T-helper 17 cell (primary cell): ENCODE measurements at regions not wholly inside any gene's neighbourhood (a gene's known extent, or its start where the extent isn't known, plus 50 kb on each side); places are given as distances from the start of the nearest gene placed in this dataset.

ENCODE experiments used
- ATAC-seq: fragments of 150-1000 bp; cut with Tn5 transposase; 2 replicates; pipeline ENCODE4 v1.10.0; 2021; ENCODE audit warnings: mild to moderate bottlenecking, moderate library complexity
- DNase-seq, 3 donors: peaks; one replicate each; pipeline versions ENCODE4 v3.0.0 to v3.0.0-alpha.2; 2020 to 2021
- H3K9me3 ChIP-seq: one replicate; pipeline ENCODE4 v1.7.0; 2013; ENCODE audit warnings: low read length, mild to moderate bottlenecking; ENCODE audit not compliant: control insufficient read depth, poor library complexity, severe bottlenecking
- H3K27ac Mint-ChIP-seq: one replicate; pipeline ENCODE4 v1.8.0; 2022; ENCODE audit warnings: mild to moderate bottlenecking, moderate library complexity, mixed read lengths
- H3K27me3 Mint-ChIP-seq: one replicate; pipeline ENCODE4 v1.8.0; 2022; ENCODE audit warnings: mixed read lengths
- H3K36me3 Mint-ChIP-seq: one replicate; pipeline ENCODE4 v1.8.0; 2022; ENCODE audit warnings: low read depth, mixed read lengths
- H3K4me1 Mint-ChIP-seq: one replicate; pipeline ENCODE4 v1.8.0; 2022; ENCODE audit warnings: mild to moderate bottlenecking, mixed read lengths
- H3K4me3 Mint-ChIP-seq: one replicate; pipeline ENCODE4 v1.8.0; 2022; ENCODE audit warnings: mild to moderate bottlenecking, moderate library complexity, mixed read lengths

- Mint-ChIP-seq H3K4me1 (no peaks in the 10 kb centered on the region), H3K27ac (no peak overlapping the region), H3K36me3 (no peaks in the 10 kb centered on the region), H3K27me3 (peaks cover 25% of the 10 kb centered on the region), H3K4me3 (no peak overlapping the region)
- ATAC-seq (no peak), DNase-seq (no peak)
- no peaks in the 10 kb centered on the region for H3K9me3 ChIP-seq
These were observed 368.0 kb downstream of the SETD4 start for GRCh38 chr21:35692311-35692710.

GRCh38 chr21:35690436-35690835, 369.9 kb downstream of the SETD4 start:
- no peak overlapping the region for H3K27ac Mint-ChIP-seq
- no peak for DNase-seq
- no peak for ATAC-seq
- peaks cover 27% of the 10 kb centered on the region for H3K27me3 Mint-ChIP-seq
- H3K4me1 Mint-ChIP-seq = no peaks in the 10 kb centered on the region
- no peaks in the 10 kb centered on the region for H3K36me3 Mint-ChIP-seq
- H3K9me3 ChIP-seq = no peaks in the 10 kb centered on the region
- no peak overlapping the region for H3K4me3 Mint-ChIP-seq

- DNase-seq = no peak
- no peaks in the 10 kb centered on the region for H3K9me3 ChIP-seq
- no peak overlapping the region for H3K4me3 Mint-ChIP-seq
- no peak for ATAC-seq
- no peaks in the 10 kb centered on the region for H3K36me3 Mint-ChIP-seq
- peaks cover 47% of the 10 kb centered on the region for H3K27me3 Mint-ChIP-seq
- H3K4me1 Mint-ChIP-seq = no peaks in the 10 kb centered on the region
- H3K27ac Mint-ChIP-seq = no peak overlapping the region
These were observed 374.2 kb downstream of the SETD4 start for GRCh38 chr21:35686156-35686555.

GRCh38 chr21:35683664-35684304, 376.5 kb downstream of the SETD4 start:
- no peaks in the 10 kb centered on the region for H3K4me1 Mint-ChIP-seq

GRCh38 chr21:35682904-35683549, 377.3 kb downstream of the SETD4 start:
- ATAC-seq = no peak
- Mint-ChIP-seq H3K27me3 (peaks cover 41% of the 10 kb centered on the region), H3K27ac (no peak overlapping the region), H3K4me3 (no peak overlapping the region), H3K4me1 (no peaks in the 10 kb centered on the region), H3K36me3 (no peaks in the 10 kb centered on the region)
- no peak for DNase-seq
- H3K9me3 ChIP-seq = no peaks in the 10 kb centered on the region

More at GRCh38 chr21:35683664-35684304, 376.5 kb downstream of the SETD4 start:
- no peak overlapping the region for H3K4me3 Mint-ChIP-seq
- H3K27me3 Mint-ChIP-seq = peaks cover 44% of the 10 kb centered on the region
- H3K9me3 ChIP-seq = no peaks in the 10 kb centered on the region
- no peaks in the 10 kb centered on the region for H3K36me3 Mint-ChIP-seq
- no peak for ATAC-seq
- H3K27ac Mint-ChIP-seq = no peak overlapping the region
- no peak for DNase-seq

GRCh38 chr21:35681946-35682345, 378.4 kb downstream of the SETD4 start:
- no peak overlapping the region for H3K4me3 Mint-ChIP-seq
- no peaks in the 10 kb centered on the region for H3K36me3 Mint-ChIP-seq
- H3K27ac Mint-ChIP-seq = no peak overlapping the region
- DNase-seq (no peak), ATAC-seq (no peak)
- H3K4me1 Mint-ChIP-seq = no peaks in the 10 kb centered on the region
- peaks cover 38% of the 10 kb centered on the region for H3K27me3 Mint-ChIP-seq
- no peaks in the 10 kb centered on the region for H3K9me3 ChIP-seq

GRCh38 chr21:35679076-35679475, 381.2 kb downstream of the SETD4 start:
- no peak for DNase-seq
- Mint-ChIP-seq H3K27me3 (peaks cover 52% of the 10 kb centered on the region), H3K4me3 (no peak overlapping the region), H3K27ac (no peak overlapping the region), H3K4me1 (no peaks in the 10 kb centered on the region), H3K36me3 (no peaks in the 10 kb centered on the region)
- ATAC-seq = no peak
- no peaks in the 10 kb centered on the region for H3K9me3 ChIP-seq

- no peaks in the 10 kb centered on the region for H3K9me3 ChIP-seq
- DNase-seq (no peak), ATAC-seq (no peak)
- no peaks in the 10 kb centered on the region for H3K36me3 Mint-ChIP-seq
- H3K4me1 Mint-ChIP-seq = no peaks in the 10 kb centered on the region
- no peak overlapping the region for H3K27ac Mint-ChIP-seq
- peaks cover 52% of the 10 kb centered on the region for H3K27me3 Mint-ChIP-seq
- H3K4me3 Mint-ChIP-seq = no peak overlapping the region
These were observed 381.9 kb downstream of the SETD4 start for GRCh38 chr21:35678393-35678792.

- Mint-ChIP-seq H3K36me3 (no peaks in the 10 kb centered on the region), H3K27ac (no peak overlapping the region), H3K27me3 (peaks cover 53% of the 10 kb centered on the region), H3K4me1 (no peaks in the 10 kb centered on the region), H3K4me3 (no peak overlapping the region)
- no peak for DNase-seq
- no peak for ATAC-seq
- no peaks in the 10 kb centered on the region for H3K9me3 ChIP-seq
These were observed 383.0 kb downstream of the SETD4 start for GRCh38 chr21:35677298-35677841.

GRCh38 chr21:35674895-35675470, 385.3 kb downstream of the SETD4 start:
- no peak for ATAC-seq
- Mint-ChIP-seq H3K4me3 (no peak overlapping the region), H3K27ac (no peak overlapping the region), H3K27me3 (peaks cover 54% of the 10 kb centered on the region), H3K36me3 (no peaks in the 10 kb centered on the region), H3K4me1 (no peaks in the 10 kb centered on the region)
- DNase-seq = no peak
- H3K9me3 ChIP-seq = no peaks in the 10 kb centered on the region

- no peak overlapping the region for H3K27ac Mint-ChIP-seq
- no peak for ATAC-seq
- H3K27me3 Mint-ChIP-seq = peaks cover 54% of the 10 kb centered on the region
- no peaks in the 10 kb centered on the region for H3K36me3 Mint-ChIP-seq
- H3K4me1 Mint-ChIP-seq = no peaks in the 10 kb centered on the region
- no peaks in the 10 kb centered on the region for H3K9me3 ChIP-seq
- DNase-seq = no peak
- H3K4me3 Mint-ChIP-seq = no peak overlapping the region
These were observed 386.1 kb downstream of the SETD4 start for GRCh38 chr21:35674091-35674671.

GRCh38 chr21:35672313-35672712, 388.0 kb downstream of the SETD4 start:
- Mint-ChIP-seq H3K4me1 (peaks cover under 1% of the 10 kb centered on the region), H3K36me3 (no peaks in the 10 kb centered on the region), H3K4me3 (no peak overlapping the region), H3K27ac (no peak overlapping the region), H3K27me3 (peaks cover 60% of the 10 kb centered on the region)
- ATAC-seq (no peak), DNase-seq (no peak)
- H3K9me3 ChIP-seq = no peaks in the 10 kb centered on the region

- Mint-ChIP-seq H3K4me3 (no peak overlapping the region), H3K27ac (no peak overlapping the region), H3K36me3 (no peaks in the 10 kb centered on the region), H3K4me1 (peaks cover 5% of the 10 kb centered on the region), H3K27me3 (peaks cover 43% of the 10 kb centered on the region)
- no peaks in the 10 kb centered on the region for H3K9me3 ChIP-seq
- ATAC-seq = no peak
- DNase-seq = no peak
These were observed 395.6 kb downstream of the SETD4 start for GRCh38 chr21:35664683-35665082.
